C1 segment of cervical spinal cord (tissue), 14 donors: ENCODE measurements at regions not wholly inside any gene's neighbourhood (a gene's known extent, or its start where the extent isn't known, plus 50 kb on each side); places are given as distances from the start of the nearest gene placed in this dataset.
"Not testable (repeated sequence)": the region's sequence is repeated elsewhere in the genome, so short reads cannot be mapped to it uniquely, and the experiment has no call there.

Source experiments
- DNase-seq, 14 donors: peaks; one replicate each; lab custom pipeline; 2025; lab: John Stamatoyannopoulos, UW

DNA sequence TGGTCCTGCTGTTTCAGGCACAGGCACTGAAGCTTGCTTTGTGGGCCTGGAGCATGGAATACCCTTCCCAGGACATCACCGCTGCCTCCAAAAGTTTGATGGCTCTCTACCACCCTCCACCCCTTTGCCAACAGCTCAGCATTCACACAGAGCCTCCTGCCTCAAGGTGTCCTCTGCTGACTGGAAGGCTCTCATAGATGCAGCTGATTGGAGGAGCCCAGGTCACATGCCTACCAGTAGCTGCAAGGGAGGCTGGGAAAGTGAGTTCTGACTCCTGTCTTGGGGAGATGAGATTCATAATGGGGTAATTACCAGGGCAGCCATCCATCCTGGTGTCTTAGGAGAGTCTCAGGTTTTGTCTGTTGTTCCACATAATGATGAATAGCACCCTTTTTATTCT is 124.8 kb upstream of the GRIK3 start:
- DNase-seq: no peak

- DNase-seq: no peak
Observed at GRCh38 chr1:37161171-37161570, 126.9 kb upstream of the GRIK3 start.

- no peak for DNase-seq
Observed at GRCh38 chr1:37162059-37162458, 127.7 kb upstream of the GRIK3 start.

- DNase-seq: no peak
Observed at GRCh38 chr1:37166005-37166404, 131.7 kb upstream of the GRIK3 start.

DNA sequence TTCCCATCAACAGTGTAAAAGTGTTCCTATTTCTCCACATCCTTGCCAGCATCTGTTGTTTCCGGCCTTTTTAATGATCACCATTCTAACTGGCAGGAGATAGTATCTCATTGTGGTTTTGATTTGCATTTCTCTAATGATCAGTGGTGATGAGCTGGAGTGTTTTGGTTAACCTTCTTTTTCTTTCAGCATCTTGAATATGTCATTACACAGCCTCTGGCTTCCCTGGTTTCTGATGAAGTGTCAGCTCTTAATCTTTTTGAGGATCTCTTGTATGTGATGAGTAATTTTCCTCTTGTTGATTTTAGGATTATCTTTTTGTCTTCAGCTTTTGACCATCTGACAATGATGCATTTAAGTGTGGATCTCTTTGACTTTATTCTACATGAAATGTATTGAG is 133.2 kb upstream of the GRIK3 start:
- DNase-seq: no peak

DNA sequence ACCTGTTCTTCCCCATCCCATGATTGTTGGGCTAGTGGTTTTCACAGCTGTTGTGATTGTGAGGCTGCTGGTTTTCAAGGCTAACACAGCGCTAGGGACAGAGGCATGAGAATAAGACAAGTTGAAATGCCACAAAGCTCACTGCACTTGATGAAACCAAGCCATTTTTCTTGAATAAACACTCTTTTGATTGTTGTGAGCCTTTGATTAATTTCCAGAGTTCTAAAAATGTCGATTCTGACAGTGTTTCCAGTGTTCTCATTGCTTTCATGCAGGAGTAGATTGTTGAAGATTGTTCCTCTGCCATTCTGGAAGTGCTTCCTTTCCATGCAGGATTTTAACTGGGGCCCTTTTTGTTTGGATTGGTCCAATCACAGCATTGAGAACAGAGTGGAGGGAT is 134.9 kb upstream of the GRIK3 start:
- DNase-seq: no peak

GRCh38 chr1:37169743-37170275 is 135.5 kb upstream of the GRIK3 start:
- DNase-seq: no peak

DNA sequence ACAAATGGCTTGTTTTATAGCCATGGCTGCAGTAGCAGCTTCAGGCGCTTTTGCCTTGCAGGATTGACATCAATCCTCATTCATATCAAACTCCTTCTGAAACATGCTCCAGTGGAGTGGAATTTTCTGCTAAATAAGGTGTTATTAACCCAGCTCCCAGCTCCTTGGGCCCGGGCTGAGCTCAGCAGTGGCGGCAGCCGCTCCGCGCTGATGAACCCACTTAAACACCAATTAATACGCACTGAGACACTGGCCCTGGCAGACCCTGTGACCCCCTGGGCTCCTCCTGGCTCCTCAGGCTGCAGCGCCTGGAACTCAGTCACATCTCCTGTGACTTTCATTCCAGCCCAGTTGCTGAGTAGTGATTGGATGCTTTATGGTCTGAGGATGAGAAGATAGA is 137.4 kb upstream of the GRIK3 start:
- DNase-seq: no peak

- DNase-seq: no peak
Observed at GRCh38 chr1:37174341-37174740, 140.0 kb upstream of the GRIK3 start.

GRCh38 chr1:37174876-37175275 is 140.6 kb upstream of the GRIK3 start:
- no peak for DNase-seq

- DNase-seq: no peak
Observed at GRCh38 chr1:37175666-37176215, 141.4 kb upstream of the GRIK3 start.

GRCh38 chr1:37176269-37176668 is 142.0 kb upstream of the GRIK3 start:
- DNase-seq: no peak

DNA sequence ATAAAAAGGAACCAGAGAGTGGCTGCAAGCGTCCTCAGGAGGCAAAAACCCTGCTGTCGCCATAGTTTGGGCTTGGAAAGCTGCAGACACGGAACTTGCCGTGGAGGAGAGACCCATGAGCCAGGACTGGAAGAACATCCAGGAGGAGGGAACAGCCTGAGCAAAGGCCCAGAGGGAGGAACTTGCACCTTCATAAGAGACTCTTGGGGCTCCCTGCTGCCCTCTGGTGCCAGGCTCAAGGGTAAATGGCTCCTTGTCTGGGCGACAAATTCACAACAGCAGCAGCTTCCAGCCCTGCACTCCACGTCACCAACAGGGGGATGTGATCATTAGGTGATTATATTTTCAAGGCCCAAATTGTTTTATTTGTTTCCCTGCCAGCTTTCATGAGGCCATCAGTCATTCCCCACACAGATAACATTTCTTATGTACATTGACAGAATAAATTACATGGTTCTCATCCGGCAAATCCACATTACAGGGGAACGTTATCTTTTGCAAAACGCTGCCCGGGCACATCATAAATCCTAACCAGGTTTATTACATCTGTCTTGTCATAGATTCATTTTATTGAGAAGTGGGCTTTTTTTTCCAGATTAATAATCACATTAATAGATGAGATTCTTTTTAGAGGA is 143.0 kb upstream of the GRIK3 start:
- peak in 1 of 14 donors; percentile 9 for DNase-seq

DNA sequence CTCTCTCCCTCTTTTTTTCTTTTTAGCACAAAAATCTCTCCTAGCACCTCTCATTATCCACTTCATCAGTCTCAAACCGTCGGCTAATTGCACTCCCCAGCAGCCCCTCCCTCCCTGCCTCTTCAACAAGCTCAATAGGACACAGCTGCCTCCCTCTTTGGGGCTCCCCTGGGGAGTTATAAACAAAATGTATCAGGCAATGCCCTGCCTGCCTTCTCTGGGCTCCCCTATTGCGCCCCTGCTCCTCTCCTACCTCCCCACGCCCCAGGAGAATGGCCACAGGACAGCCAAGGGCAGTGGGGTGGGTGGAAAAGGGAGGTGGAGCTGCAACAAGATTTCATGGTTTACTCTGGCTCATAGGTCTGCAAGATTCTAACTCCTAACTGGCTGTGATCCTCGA is 147.1 kb upstream of the GRIK3 start:
- DNase-seq: no peak

- no peak for DNase-seq
Observed at GRCh38 chr1:37184789-37185188, 150.5 kb upstream of the GRIK3 start.

DNA sequence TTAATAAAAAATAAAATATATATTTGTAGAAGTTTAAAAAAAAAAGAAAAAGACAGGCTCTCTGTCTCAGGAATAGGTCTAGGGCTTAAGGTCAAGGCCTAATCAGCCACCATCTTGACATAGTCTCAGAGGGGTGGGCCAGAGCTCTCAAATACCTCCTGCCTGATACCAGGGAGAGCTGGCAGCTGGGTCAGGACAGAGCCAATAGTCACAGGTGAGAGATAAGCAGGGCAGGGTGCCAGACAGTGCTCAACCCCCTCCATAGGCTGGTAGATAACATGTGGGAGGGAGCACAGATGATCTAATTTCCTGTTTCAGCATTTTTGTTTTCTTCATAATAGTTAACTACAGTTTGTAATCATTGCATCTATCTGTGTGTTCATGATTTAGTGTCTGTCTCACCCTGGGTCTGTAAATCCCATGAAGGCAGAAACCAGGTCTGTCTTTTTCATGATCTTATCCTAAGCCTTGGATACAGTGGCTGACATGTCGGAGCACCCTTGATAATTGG is 152.0 kb upstream of the GRIK3 start:
- no peak for DNase-seq

GRCh38 chr1:37189111-37189510 is 154.8 kb upstream of the GRIK3 start:
- no peak for DNase-seq

- DNase-seq: no peak
Observed at GRCh38 chr1:37197411-37197810, 163.1 kb upstream of the GRIK3 start.

DNA sequence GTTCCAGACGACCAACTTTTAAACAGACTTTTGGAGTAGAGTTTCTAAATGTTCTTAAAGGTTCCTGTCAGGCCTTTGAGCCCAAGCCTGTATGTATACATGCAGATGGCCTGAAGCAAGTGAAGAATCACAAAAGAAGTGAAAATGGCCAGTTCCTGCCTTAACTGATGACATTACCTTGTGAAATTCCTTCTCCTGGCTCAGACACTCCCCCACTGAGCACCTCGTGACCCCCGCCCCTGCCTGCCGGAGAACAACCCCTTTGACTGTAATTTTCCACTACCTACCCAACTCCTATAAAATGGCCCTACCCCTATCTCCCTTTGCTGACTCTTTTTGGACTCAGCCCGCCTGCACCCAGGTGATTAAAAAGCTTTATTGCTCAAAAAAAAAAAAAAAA is 180.0 kb upstream of the GRIK3 start:
- DNase-seq: not testable (repeated sequence)

- DNase-seq: no peak
Observed at GRCh38 chr1:37233606-37234005, 199.3 kb upstream of the GRIK3 start.

GRCh38 chr1:37234941-37235418 is 200.7 kb upstream of the GRIK3 start:
- DNase-seq: peak in 10 of 14 donors; percentile 5 to 37 (median 17)

GRCh38 chr1:37237948-37238347 is 203.6 kb upstream of the GRIK3 start:
- no peak for DNase-seq
